AG04449 (cell line): ENCODE measurements at regions not wholly inside any gene's neighbourhood (a gene's known extent, or its start where the extent isn't known, plus 50 kb on each side); places are given as distances from the start of the nearest gene placed in this dataset.

Experiments
- CTCF ChIA-PET: fragments of 350-600 bp; formaldehyde crosslinking; extraction: SDS; loops from one replicate; lab custom pipeline; 2021; ENCODE audit warnings: antibody characterized with exemption; lab: Yijun Ruan, JAX
- POLR2A ChIA-PET: fragments of 400-600, 350-600 bp; formaldehyde crosslinking; extraction: SDS; loops from one replicate; lab custom pipeline; 2020; ENCODE audit warnings: antibody characterized with exemption, inconsistent platforms; lab: Yijun Ruan, JAX
- DNase-seq: peaks from one replicate; pipeline ENCODE4 v3.0.0-alpha.2; 2010; ENCODE audit warnings: low read depth, low spot score
- H3K4me3 ChIP-seq: 2 replicates; pipeline ENCODE4 v1.5.1; 2011; ENCODE audit warnings: low read depth, mild to moderate bottlenecking, control low read depth, low read length
- CTCF ChIP-seq: IDR thresholded peaks from one replicate; pipeline ENCODE4 v1.5.1; 2011; ENCODE audit warnings: mild to moderate bottlenecking, moderate library complexity, low read length, control low read depth, inconsistent platforms; ENCODE audit not compliant: insufficient read depth; ENCODE audit errors: missing control alignments

- ChIA-PET CTCF (no interaction called here), POLR2A (no interaction called here)
- TF ChIP-seq CTCF = no peak
- no peak for DNase-seq
- no peak overlapping the region for H3K4me3 ChIP-seq
Observed at GRCh38 chr16:60731329-60732050, 1304.7 kb downstream of the CDH8 start.

GRCh38 chr16:60729051-60729450 is 1307.2 kb downstream of the CDH8 start:
- CTCF ChIA-PET = no interaction called here
- no peak for TF ChIP-seq CTCF
- no peak for DNase-seq
- POLR2A ChIA-PET = no interaction called here
- H3K4me3 ChIP-seq = no peak overlapping the region

- no peak overlapping the region for H3K4me3 ChIP-seq
- no peak for DNase-seq
- POLR2A ChIA-PET = no interaction called here
- CTCF ChIA-PET = no interaction called here
- no peak for TF ChIP-seq CTCF
Observed at GRCh38 chr16:60727851-60728250, 1308.4 kb downstream of the CDH8 start.

GRCh38 chr16:60720060-60720459 is 1316.2 kb downstream of the CDH8 start:
- no peak for TF ChIP-seq CTCF
- DNase-seq = no peak
- no peak overlapping the region for H3K4me3 ChIP-seq
- ChIA-PET POLR2A (no interaction called here), CTCF (no interaction called here)

- CTCF ChIA-PET = no interaction called here
- DNase-seq = no peak
- POLR2A ChIA-PET = no interaction called here
- no peak overlapping the region for H3K4me3 ChIP-seq
- TF ChIP-seq CTCF = no peak
Observed at GRCh38 chr16:60717808-60718207, 1318.4 kb downstream of the CDH8 start.

GRCh38 chr16:60712144-60712543 is 1324.1 kb downstream of the CDH8 start:
- no peak overlapping the region for H3K4me3 ChIP-seq
- ChIA-PET CTCF (no interaction called here), POLR2A (no interaction called here)
- no peak for DNase-seq
- no peak for TF ChIP-seq CTCF
